HK-2 (cell line): ENCODE measurements at regions not wholly inside any gene's neighbourhood (a gene's known extent, or its start where the extent isn't known, plus 50 kb on each side); places are given as distances from the start of the nearest gene placed in this dataset.

ENCODE experiments used
- DNase-seq: peaks from one replicate; pipeline ENCODE4 v3.0.0-alpha.2; 2018; ENCODE audit not compliant: unreplicated experiment

DNA sequence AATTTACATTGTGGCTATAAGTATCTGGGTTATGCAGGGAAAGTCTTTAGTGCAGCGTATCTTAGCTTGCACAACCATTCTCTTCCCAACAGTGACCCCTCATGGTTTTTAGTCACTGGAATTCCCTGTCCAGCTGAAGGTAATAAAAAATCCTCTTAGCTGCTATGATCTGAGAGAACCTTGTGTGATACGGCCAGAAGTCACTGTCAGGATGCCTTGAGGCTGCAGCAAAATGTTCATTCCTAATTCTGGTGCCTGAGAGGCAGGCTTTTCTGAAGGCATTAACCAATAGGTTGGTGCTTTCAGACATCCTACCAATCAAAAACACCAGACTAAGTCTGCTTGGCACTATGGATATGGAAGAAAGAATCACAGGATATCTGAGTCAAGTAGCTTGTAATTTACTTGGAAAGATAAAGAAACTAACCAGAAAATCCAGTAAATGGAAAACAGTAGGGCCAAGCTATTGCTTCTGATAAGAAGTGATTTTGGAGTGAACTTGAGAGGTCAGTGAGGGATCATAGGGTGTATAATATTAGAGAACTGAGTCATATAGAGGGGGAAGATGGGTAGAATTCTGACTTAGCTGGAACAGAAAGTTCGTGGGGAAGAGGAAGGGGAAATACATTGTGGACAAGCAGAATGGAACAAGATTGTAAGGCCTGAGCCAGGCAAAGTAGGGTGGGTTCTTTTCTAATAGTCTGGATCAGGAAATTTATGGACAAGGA lies 89.0 kb upstream of the SLC14A2 start:
- DNase-seq: no peak

DNA sequence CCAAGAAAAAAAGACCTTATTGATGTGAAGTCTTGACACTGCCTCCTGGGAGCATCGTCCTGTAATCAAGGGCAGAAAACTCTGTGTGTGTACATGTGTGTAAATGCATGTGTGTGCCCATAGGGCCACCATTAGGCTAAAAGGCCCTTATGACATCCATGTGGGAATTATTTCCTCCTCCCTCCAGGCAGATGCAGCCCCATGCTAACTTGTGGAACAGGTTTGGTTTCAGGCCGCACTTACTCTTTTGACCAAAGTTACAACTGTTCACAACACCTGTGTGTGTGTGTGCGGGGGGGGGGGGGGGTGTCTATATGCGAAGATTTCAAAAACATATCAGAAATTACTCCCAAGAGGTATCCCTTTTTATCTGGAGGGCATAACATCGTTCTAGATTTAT lies 87.4 kb upstream of the SLC14A2 start:
- no peak for DNase-seq

DNA sequence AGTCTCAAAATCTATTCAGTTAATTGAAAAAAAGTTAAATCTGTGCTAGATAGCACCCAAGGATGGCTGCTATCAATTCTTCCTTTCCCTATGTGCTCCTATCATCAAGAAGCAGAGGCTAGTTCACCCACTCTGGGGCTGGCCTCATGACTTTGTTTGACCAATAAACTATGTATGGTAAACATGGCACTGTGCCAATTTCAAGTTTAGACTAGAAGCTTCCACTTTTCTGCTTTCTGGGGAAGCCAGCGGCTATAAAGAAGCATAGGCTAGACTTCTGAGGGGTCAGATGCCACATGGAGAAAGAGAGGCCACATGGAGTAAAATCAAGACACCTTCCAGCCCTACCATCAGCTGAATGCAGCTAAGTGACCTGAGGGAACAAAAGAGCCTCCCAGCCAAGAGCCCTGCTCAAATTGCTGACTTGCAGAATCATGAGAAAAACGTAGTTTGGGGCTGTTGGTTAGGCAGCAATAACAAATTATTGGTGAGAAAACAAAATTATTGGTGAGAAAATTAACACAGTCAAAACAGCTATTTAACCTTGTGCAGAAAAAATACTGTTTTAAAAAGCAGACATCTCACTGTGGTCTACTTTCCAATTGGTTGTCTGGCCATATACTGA lies 86.5 kb upstream of the SLC14A2 start:
- no peak for DNase-seq

DNA sequence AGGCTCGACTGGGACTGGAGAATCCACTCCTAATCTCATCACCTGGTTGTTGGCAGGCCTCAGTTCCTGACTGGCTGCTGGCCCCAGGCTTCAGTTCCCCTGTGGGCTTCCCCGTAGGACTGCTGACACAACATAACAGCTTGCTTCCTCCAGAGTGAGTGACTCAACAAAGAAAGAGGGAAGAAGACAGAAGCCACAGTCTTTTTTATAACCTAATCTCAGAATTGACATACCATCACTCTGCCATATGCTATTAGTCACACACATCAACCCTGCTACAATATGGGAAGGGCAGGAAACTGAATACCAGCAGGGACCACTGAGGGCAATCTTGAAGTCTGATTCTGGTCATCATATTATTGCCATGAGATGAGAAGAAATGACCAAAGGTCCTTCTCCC lies 76.8 kb upstream of the SLC14A2 start:
- DNase-seq: no peak

DNA sequence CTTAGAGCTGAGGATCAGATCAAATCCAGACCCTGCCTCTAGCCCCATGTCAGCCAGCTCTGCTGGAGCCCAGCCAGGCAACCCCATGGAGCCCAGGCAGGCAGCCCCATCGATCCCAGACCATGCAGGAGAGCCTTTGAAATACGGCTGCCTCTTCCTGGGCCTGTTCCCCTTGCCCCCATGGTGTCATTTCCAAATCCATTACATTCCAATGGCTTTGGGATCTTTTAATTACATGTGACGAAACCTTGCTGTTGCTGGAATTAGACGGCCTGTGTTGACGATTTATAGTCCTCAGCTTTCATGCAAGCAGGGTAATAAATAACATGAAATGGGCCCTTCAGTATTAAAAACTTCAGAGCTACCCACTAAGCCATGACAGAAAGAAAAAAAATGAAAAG lies 75.8 kb upstream of the SLC14A2 start:
- DNase-seq: no peak

DNA sequence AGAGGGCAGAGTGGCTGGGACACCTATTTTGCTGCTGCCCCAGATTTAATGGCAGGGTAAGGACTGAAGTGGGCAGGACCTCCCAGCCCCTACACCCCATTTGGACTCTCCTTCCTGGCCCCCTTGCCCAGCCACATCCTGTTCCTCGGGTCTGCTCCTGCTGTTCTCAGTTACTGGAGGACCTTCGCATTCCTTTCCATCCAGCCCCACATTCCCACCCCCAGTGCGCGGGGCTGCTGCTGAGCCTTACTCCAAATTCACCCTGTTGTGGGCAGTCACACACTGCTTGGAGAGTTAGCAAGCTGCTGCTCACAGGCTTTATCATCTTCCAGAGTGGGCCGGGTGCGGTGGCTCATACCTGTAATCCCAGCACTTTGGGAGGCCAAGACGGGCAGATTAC lies 75.2 kb upstream of the SLC14A2 start:
- DNase-seq: no peak

DNA sequence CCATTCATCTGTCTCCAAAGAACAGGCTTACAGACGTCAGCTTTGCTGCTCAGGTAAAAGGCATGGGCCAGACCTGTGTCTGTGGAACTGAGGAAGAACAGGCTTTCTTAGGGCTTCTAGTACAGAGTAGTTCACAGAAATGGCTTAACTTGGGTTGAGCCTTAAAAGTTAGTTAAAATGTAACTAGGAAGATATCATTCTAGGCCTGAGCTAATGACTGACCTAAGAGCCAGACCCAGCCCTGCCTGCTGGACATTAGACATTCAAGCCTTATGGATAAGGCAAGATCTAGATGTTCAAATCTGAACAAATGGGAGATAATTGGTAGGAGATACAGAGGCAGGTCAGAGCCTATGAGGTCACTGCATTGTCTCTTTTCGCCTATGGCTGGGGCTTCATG lies 73.9 kb upstream of the SLC14A2 start:
- no peak for DNase-seq

DNA sequence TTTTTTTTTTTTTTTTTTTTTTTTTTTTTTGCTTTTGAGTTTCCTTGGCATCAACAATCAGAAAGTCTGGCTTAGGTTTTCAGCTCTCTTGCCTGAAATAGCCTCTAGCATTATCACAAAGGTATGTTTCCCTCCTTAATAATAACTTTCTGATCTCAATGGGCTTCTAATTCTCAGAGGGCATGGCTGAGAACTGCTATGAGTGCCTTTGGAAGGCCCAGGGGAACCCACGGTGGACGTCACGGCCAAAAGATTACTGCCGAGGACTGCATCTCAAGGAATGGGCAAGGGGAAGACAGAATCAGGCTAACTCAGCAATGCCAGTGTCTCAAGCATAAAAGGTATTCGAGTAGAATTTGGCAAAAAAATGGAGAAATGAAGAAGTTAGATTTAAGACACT lies 73.2 kb upstream of the SLC14A2 start:
- DNase-seq: no peak

DNA sequence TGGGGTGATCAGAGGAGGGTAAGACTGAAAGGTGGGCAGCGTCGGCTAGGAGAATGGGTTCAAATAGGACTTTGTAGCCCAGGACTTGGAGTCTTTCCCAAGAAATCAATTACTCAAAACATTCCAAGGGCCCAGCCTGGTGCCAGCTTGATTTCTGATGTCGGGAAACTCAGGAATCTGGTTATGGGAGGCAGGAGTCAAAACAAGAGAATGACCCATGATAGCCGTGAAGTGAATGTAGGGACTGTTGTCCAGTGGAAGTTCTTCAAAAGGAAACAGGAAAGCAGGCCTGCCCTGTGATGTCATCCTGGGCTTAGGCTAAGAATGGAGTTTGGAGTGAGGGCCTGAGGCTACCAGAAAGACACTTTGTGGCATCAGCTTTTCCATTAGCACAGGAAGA lies 67.4 kb upstream of the SLC14A2 start:
- DNase-seq: no peak

DNA sequence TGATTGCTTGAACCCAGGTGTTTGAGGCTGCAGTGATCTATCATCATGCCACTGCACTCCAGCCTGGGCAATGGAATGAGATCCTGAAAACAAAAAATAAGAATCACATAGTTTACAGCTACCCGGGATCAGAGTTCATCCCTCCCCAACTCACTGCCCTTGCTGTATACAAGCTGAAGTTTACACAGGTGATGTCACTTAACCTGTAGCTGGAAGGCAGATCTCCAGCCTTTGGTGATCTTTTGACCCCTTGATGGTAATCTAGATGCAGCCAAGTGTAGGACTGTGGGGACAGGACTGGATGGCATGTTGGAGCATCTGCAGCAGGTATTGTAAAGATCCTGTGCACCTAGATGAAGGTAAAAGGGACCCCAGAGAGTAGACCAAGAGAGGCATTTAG lies 66.7 kb upstream of the SLC14A2 start:
- DNase-seq: no peak

DNA sequence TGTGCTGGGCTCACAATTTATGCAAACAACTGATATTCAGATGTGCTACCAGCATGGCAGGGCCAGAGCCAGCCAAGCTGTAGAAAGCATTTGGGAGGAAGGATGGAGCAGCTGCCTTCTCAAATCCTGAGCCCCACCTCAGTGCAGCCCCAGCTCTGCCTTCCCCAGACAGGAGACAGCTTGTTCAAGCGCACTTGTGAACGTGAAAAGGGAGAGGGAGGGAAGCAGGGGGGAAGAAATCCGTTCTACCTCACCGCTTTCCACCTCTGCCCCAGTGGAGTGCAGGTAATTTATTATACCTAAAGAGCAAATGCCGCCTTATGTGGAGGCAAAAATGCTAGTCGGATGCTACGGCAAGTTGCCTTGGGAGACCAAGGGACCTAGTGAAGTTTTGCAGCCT lies 66.0 kb upstream of the SLC14A2 start:
- no peak for DNase-seq

DNA sequence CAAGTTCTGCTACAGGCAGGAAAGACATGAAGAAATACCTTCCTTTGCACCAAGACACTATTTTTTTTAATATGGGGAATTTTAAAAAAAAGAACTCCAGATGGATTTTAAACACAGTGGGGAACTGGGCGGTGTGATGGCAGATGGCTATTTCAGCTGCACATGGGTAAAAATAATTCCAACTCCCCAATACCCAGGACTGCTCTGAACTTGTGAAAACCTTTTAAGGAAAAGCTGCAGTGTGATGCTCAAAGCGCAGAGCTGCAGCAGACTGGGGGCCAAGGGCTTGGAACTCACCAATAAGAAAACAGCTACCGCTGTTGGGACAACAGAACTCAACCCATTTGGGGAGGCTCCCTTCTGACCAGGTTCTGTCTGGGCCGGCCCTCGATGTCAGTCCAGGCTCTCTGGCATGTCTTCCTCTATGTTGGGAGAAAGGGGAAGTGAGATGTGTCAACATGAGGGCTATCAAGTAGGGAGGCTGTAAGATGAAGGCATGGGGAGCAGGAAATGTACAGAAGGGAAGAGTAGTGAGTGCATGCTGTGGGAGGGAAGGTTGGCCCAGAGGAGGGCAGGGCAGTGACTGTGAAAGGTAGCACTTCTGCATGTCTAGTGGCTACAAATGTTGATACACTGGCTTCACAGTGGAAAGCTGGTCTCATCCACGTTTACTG lies 64.0 kb upstream of the SLC14A2 start:
- no peak for DNase-seq

DNA sequence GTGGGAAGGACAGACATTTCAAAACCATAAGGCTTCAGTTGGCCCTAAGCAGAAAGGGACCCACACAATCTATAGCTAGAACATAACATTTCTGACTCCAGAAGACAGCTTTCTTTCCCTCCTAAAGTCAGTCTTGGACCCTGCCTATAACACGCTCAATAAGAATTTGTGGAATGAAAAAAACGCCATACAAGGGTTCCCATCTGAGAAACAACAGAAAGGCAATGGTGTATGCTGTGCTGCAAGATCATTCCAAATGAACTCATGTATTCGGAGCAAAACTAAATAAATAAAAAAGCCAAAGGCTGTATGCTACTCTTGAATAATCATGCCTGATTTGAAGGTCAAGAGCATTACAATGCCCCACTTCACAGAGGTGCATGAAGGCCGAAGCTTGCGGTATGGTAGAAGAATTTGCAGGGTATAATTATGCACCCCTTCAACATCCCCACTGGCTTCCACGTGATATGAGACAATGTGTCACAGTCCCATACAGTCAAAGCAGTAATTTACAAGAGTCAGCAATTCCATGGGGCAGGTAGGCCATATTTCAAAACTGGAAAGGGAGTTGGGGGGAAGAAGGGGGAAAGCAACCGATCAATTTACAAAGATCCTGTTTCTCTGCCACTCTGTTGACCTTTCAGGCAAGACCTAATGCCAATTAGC lies 61.4 kb upstream of the SLC14A2 start:
- no peak for DNase-seq

DNA sequence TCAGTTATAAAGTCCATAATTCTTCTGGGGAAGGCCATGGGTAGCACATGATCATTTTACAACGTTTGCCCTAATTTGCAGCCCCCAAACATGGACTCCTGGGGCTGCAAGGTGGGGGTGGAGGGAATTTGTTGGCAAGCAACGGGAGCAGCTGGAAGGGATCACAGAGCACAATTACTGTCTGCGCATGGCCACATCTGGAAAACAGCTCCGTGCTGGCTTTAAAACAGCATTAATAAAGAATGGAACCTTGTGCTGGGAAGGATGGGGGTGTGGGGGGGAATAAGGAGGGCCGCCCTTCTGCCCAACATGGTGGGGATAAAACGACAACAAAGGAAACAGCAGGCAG lies 60.9 kb upstream of the SLC14A2 start:
- DNase-seq: no peak

DNA sequence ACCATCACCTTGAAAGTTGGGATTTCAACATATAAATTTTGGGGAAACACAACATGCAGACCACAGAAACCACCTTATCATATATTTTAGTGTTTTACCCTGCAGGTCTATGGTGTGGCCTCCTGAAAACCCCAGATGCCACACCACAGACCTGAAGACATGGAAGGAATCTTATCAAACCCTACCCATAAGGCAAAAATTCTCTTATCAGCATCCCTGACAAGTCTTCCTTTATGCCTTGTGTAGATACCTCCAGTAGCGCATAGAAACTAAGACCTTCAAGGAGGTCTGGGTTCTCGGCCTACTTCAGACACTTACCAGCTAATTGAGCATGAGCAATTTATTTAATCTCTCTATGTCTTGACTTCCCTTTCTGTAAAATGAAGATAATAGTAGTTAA lies 59.1 kb upstream of the SLC14A2 start:
- no peak for DNase-seq

DNA sequence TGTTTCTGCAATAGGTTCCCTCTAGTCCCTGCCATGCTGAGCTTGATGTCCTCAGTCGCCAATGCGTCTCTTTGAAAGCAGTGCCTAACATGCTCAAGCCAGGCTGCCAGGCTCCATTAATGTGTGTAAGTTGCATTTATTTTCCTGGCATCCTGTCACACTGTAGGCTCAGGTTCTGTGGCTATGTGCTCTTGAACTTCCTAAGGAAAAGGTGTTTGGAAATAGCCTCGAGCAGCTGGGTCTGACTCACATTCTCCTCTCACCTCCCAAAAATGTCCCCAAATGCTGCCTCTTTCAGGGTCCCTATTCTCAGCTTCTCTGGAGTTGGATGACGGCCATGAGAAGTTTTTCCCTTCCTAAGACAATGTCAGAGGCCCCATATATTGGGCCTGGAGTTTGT lies 58.0 kb upstream of the SLC14A2 start:
- no peak for DNase-seq

DNA sequence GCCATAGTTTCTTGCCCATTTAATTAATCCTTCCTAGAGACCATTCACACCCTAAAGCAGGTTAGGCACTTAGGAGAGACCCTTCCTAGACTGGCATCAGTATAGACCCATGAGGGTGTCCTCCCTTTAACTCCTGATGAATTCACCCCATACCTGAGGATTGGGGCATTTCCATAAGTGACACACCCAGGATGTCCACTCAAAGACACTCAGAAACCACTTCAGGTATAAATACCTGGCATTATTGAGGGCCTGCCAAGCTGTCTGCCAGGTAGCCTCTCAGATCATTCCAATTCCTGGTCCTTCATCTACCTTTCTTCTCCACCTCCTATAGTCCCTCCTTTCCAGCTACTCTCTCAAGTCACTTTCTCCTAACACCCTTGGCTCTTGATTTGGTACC lies 57.5 kb upstream of the SLC14A2 start:
- DNase-seq: no peak

DNA sequence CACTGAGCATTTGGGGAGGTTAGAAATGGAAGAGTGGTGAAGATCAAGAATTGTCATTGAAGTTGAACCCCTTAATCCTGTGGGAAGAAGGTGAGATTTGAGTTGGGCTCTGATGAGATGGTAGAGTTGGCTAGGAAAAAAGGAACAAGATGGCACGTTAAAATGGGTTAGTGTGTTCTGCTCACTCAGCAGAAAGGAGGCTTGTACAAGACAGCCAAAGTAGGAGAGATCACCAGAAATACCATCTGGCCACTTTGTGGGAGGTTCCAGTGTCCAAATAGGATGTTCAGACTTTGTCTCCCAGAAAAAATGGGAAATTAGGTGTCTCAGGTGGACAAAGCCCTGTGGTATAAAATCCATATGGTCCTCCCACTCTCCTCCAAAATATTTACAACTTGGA lies 56.0 kb upstream of the SLC14A2 start:
- DNase-seq: no peak

DNA sequence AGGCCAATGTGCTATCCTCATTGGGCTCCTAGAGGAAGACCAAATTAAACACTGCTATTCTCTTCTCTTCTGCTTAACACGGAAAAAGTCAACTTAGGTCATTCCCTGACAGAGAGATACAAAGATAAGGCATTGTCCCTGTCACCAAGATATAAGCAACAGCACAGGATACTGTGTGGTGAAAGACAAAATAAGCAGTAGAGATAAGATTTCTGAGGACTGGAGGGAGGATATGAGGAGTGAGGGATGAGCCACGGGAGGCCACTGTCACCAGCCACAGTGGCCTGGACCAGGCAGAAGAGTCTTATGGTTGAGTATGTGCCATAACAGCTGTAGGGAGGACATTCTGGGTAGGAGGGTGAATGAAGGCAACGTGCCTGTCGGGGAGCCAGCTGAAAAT lies 54.4 kb upstream of the SLC14A2 start:
- DNase-seq: no peak

DNA sequence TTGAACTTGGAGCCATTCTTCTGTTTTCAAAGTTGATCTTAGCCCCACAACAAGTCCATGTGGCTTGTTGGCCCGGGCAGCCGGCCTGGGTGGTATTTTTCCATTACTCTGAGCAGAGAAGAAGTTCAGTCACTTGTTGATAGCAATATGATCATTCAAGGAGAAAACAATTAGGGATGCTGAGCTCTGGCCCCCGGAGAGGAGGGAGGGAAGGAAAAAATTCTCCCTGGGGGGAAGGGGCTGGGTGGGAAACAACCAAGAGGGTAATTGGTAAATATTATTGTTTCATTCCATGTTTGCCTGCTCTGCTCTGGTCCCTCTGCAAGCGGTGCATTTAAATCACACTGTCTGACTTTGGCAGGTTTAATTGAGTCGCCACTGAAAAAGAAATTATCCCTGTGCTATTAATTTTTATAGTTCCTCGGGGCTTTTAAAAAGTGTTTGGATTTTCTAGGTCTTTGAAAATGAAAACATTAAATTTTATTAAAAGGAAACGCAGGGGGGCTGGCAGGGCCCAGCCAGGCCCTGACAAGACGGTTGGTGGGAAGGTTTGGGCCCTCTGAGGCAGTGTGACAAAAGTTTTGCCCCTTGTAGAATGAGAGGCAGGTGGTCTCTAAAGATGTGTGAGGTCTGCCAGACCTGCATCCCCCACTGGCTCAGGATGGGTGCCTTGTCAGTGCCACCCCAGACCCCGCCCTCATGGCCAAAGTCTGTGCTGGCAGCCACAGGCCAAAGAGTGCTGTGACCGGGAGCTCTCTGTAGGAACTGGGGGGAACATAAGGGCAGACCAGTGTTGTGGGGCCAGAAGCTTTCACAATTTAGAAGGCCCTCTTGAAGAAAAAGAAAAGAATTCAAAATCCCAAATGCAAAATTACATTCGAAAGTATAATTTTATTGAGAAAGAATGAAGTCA lies 52.5 kb upstream of the SLC14A2 start:
- DNase-seq: no peak

DNA sequence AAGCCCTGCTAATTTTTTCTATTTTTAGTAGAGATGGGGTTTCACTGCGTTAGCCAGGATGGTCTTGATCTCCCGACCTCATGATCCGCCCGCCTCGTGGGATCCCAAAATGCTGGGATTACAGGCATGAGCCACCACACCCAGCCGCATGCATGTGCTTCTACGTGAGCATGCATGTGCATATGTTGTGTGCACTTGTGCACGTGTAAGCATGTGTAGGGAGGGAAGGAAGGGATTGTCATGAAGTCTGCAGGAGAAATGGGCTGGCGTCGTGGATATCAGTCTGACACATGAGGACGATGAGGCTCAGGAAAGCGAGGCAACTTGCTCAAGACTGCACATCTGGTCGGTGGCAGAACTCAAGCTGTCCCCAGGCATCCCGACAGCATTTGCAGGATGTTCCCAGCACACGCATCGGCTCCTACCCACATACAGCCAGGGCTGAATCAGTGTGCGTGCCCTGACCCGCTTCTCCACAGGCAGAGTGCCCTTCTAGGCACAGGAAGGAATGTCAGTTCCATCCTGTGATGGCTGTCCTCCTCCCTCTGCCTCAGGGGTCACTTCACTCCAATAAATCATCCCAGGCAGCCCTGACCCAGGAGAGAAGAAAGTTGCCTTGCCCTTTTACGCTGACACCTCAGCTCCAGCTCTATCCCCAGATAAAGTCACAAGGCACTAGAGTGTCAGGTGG lies 49.9 kb upstream of the SLC14A2 start:
- no peak for DNase-seq
